Liver (tissue), 8 donors: ENCODE measurements at regions not wholly inside any gene's neighbourhood (a gene's known extent, or its start where the extent isn't known, plus 50 kb on each side); places are given as distances from the start of the nearest gene placed in this dataset.

ENCODE experiments used
- DNase-seq: peaks from one replicate; pipeline ENCODE4 v3.0.0-alpha.2; 2017; ENCODE audit warnings: low spot score
- H3K27ac ChIP-seq, 2 donors: one replicate each; pipeline ENCODE4 v1.7.0; 2013; ENCODE audit warnings: inconsistent platforms in 2 of 2, low read length in 2 of 2, control low read depth in 1 of 2, low read depth in 1 of 2, mild to moderate bottlenecking in 1 of 2
- H3K27me3 ChIP-seq, 4 donors: one replicate each; pipeline versions ENCODE4 v1.6.1 to v1.7.0; 2013; ENCODE audit warnings: low read length in 3 of 4, inconsistent platforms in 1 of 4, mild to moderate bottlenecking in 1 of 4, moderate library complexity in 1 of 4; ENCODE audit not compliant: control insufficient read depth in 4 of 4, insufficient read depth in 4 of 4
- H3K36me3 ChIP-seq, 4 donors: one replicate each; pipeline versions ENCODE4 v1.6.1 to v1.7.0; 2013; ENCODE audit warnings: low read length in 3 of 4, mild to moderate bottlenecking in 3 of 4, low read depth in 1 of 4, moderate library complexity in 1 of 4; ENCODE audit not compliant: control insufficient read depth in 4 of 4, insufficient read depth in 3 of 4
- H3K4me1 ChIP-seq, 4 donors: one replicate each; pipeline versions ENCODE4 v1.6.1 to v1.7.0; 2013; ENCODE audit warnings: low read length in 3 of 4, mild to moderate bottlenecking in 3 of 4, moderate library complexity in 1 of 4; ENCODE audit not compliant: control insufficient read depth in 4 of 4, insufficient read depth in 4 of 4
- H3K4me3 ChIP-seq, 3 donors: one replicate each; pipeline versions ENCODE4 v1.6.1 to v1.7.0; 2013; ENCODE audit warnings: low read length in 3 of 3, control low read depth in 1 of 3, low read depth in 1 of 3, mild to moderate bottlenecking in 1 of 3
- H3K9ac ChIP-seq, 2 donors: one replicate each; pipeline ENCODE4 v1.7.0; 2013; ENCODE audit warnings: low read length in 2 of 2, mild to moderate bottlenecking in 2 of 2, moderate library complexity in 2 of 2, control low read depth in 1 of 2, low read depth in 1 of 2
- H3K9me3 ChIP-seq, 4 donors: one replicate each; pipeline versions ENCODE4 v1.6.1 to v1.7.0; 2013; ENCODE audit warnings: low read length in 3 of 4; ENCODE audit not compliant: control insufficient read depth in 4 of 4
- ATF3 ChIP-seq: IDR thresholded peaks from 2 replicates; pipeline ENCODE4 v1.6.1; 2016; ENCODE audit warnings: antibody characterized with exemption
- CTCF ChIP-seq: fragments of 150-350 bp; IDR thresholded peaks from 2 replicates; pipeline ENCODE4 v1.5.1; 2017; ENCODE audit warnings: improper control_type of control experiment, low read depth, low read length; ENCODE audit not compliant: missing input control
- EGR1 ChIP-seq, 2 donors: IDR thresholded peaks; 2 replicates each; pipeline ENCODE4 v1.6.1; 2016 to 2018; ENCODE audit warnings: antibody characterized with exemption in 2 of 2, low read depth in 2 of 2
- FOXA1 ChIP-seq: IDR thresholded peaks from 2 replicates; pipeline ENCODE4 v1.6.1; 2016; ENCODE audit warnings: antibody characterized with exemption
- FOXA2 ChIP-seq: IDR thresholded peaks from 2 replicates; pipeline ENCODE4 v1.6.1; 2016; ENCODE audit warnings: antibody characterized with exemption
- GABPA ChIP-seq, 2 donors: IDR thresholded peaks in 1 of 2; conservative IDR thresholded peaks in 1 of 2; 2 replicates each; pipeline ENCODE4 v1.6.1; 2016; ENCODE audit warnings: antibody characterized with exemption in 2 of 2, mild to moderate bottlenecking in 1 of 2, moderate library complexity in 1 of 2
- HNF4G ChIP-seq: IDR thresholded peaks from 2 replicates; pipeline ENCODE4 v1.6.1; 2016; ENCODE audit warnings: antibody characterized with exemption
- NR2F2 ChIP-seq: IDR thresholded peaks from 2 replicates; pipeline ENCODE4 v1.6.1; 2016; ENCODE audit warnings: antibody characterized with exemption
- RAD21 ChIP-seq, 2 donors: IDR thresholded peaks; 2 replicates each; pipeline ENCODE4 v1.6.1; 2016; ENCODE audit warnings: antibody characterized with exemption in 2 of 2, mild to moderate bottlenecking in 2 of 2
- REST ChIP-seq: IDR thresholded peaks from 2 replicates; pipeline ENCODE4 v1.6.1; 2016; ENCODE audit warnings: antibody characterized with exemption, mild to moderate bottlenecking
- RXRA ChIP-seq, 2 donors: IDR thresholded peaks; 2 replicates each; pipeline ENCODE4 v1.6.1; 2017 to 2018; ENCODE audit warnings: antibody characterized with exemption in 2 of 2, mild to moderate bottlenecking in 1 of 2
- SP1 ChIP-seq: IDR thresholded peaks from 2 replicates; pipeline ENCODE4 v1.6.1; 2018; ENCODE audit warnings: antibody characterized with exemption, mild to moderate bottlenecking
- TAF1 ChIP-seq: conservative IDR thresholded peaks from 2 replicates; pipeline ENCODE4 v1.6.1; 2016; ENCODE audit warnings: antibody characterized with exemption, mild to moderate bottlenecking
- YY1 ChIP-seq: IDR thresholded peaks from 2 replicates; pipeline ENCODE4 v1.6.1; 2016; ENCODE audit warnings: antibody characterized with exemption, mild to moderate bottlenecking
- ZBTB33 ChIP-seq: IDR thresholded peaks from 2 replicates; pipeline ENCODE4 v1.6.1; 2016; ENCODE audit warnings: antibody characterized with exemption
- WGBS: extraction: QIAGEN DNeasy Blood & Tissue Kit; methylation state at CpG from one replicate; pipeline ENCODE4 v1.1.7; 2013; 5-methylcytosine and 5-hydroxymethylcytosine counted together
- TF ChIP-seq, protein P1 (sequence below): IDR thresholded peaks from 2 replicates; pipeline ENCODE4 v1.6.1; 2016; ENCODE audit warnings: antibody characterized with exemption
- donor health status: healthy.
- donor health status: healthy.
- donor health status: healthy.
- donor health status: healthy.
- donor health status: healthy.

- no peak for TF ChIP-seq ATF3
- TF ChIP-seq SP1, result no peak
- TF ChIP-seq FOXA2, result no peak
Observed at GRCh38 chr16:18024611-18025010, 311.9 kb downstream of the NPIPA8 start (continued).

DNA sequence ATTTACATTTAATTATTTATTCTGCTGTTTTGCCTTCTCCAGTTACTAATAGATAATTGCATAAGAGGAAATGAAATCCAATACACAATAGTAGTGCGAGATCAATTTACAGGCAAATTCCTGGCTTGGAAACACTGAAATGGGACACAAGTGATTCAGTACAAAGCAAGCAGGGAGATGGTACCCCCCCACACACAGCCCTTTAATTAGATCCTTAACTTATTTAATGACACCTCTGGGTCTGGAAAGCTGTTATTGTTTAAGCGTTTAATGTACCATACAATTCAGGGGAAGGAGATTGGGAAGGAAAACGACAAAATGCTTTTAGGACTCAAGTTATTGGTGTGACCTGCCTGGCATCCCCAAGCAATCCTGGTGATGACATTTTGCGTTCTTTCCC is 318.2 kb downstream of the NPIPA8 start:
- H3K9ac ChIP-seq, result no peak overlapping the region
- H3K27me3 ChIP-seq, result no peaks in the 10 kb centered on the region
- H3K4me1 ChIP-seq, result peaks cover 0 to 5% (median 1%) of the 10 kb centered on the region in 4 donors
- H3K9me3 ChIP-seq, result no peaks in the 10 kb centered on the region
- no peaks in the 10 kb centered on the region for H3K36me3 ChIP-seq
- 81% methylated on average over 4 of the region's 4 CpGs for WGBS
- no peak overlapping the region for H3K4me3 ChIP-seq
- TF ChIP-seq FOXA1, result no peak
- no peak for TF ChIP-seq REST
- TF ChIP-seq FOXA2, result no peak
- no peak for TF ChIP-seq EGR1 (IDR thresholded peaks at IDR 0.05; ENCODE audit: low read depth in 2 of 2)
- TF ChIP-seq ATF3, result no peak
- TF ChIP-seq ZBTB33, result no peak
- no peak for TF ChIP-seq GABPA (IDR thresholded peaks at IDR 0.05 in 1 of 2, conservative IDR thresholded peaks at IDR 0.05 in 1 of 2)
- no peak for TF ChIP-seq NR2F2
- no peak for TF ChIP-seq RAD21 (IDR thresholded peaks at IDR 0.05)
- TF ChIP-seq SP1, result no peak
- no peak for TF ChIP-seq YY1
- no peak for TF ChIP-seq HNF4G
- no peak for TF ChIP-seq RXRA (IDR thresholded peaks at IDR 0.05)
- H3K27ac ChIP-seq, result no peak overlapping the region
- DNase-seq, result no peak

- TF ChIP-seq EGR1 (IDR thresholded peaks at IDR 0.05; ENCODE audit: low read depth in 2 of 2), result no peak
- no peak for TF ChIP-seq TAF1
- no peak for TF ChIP-seq CTCF
- TF ChIP-seq YY1, result no peak
- no peak for TF ChIP-seq HNF4G
- no peak for TF ChIP-seq SP1
- no peak for TF ChIP-seq GABPA (IDR thresholded peaks at IDR 0.05 in 1 of 2, conservative IDR thresholded peaks at IDR 0.05 in 1 of 2)
- TF ChIP-seq, protein P1, sequence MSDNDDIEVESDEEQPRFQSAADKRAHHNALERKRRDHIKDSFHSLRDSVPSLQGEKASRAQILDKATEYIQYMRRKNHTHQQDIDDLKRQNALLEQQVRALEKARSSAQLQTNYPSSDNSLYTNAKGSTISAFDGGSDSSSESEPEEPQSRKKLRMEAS, result no peak
- TF ChIP-seq ATF3, result no peak
- no peak for TF ChIP-seq FOXA2
- no peak for TF ChIP-seq NR2F2
- TF ChIP-seq REST, result no peak
- TF ChIP-seq RXRA (IDR thresholded peaks at IDR 0.05), result no peak
- no peaks in the 10 kb centered on the region for H3K36me3 ChIP-seq
- no peaks in the 10 kb centered on the region for H3K4me1 ChIP-seq
- no peak for DNase-seq
- WGBS, result 91% methylated on average over 4 of the region's 4 CpGs
- no peak overlapping the region for H3K9ac ChIP-seq
- no peaks in the 10 kb centered on the region for H3K9me3 ChIP-seq
- H3K27me3 ChIP-seq, result no peaks in the 10 kb centered on the region
- no peak overlapping the region for H3K4me3 ChIP-seq
- H3K27ac ChIP-seq, result no peak overlapping the region
Observed at GRCh38 chr16:18013863-18014262, 322.7 kb downstream of the NPIPA8 start.
